ENCODE measurements at regions not wholly inside any gene's neighbourhood (a gene's known extent, or its start where the extent isn't known, plus 50 kb on each side); places are given as distances from the start of the nearest gene placed in this dataset.

GRCh38 chr5:39631958-39632357, 207.2 kb upstream of the DAB2 start:
- H3K9me3 ChIP-seq (ENCODE audit: control insufficient read depth, low read length), result no peaks in the 10 kb centered on the region

GRCh38 chr5:39629946-39630345, 205.2 kb upstream of the DAB2 start:
- no peak overlapping the region for H2AFZ ChIP-seq
- no peaks in the 10 kb centered on the region for H3K4me1 ChIP-seq
- TF ChIP-seq CTCF (IDR thresholded peaks at IDR 0.05), result no peak
- H3K27ac ChIP-seq, result no peak overlapping the region
- H3K9me3 ChIP-seq (ENCODE audit: control insufficient read depth, low read length), result no peaks in the 10 kb centered on the region
- H3K4me3 ChIP-seq (ENCODE audit: low read depth, low read length), result no peak overlapping the region
- peaks cover 2% of the 10 kb centered on the region for H3K36me3 ChIP-seq (ENCODE audit: control insufficient read depth, insufficient read depth, low read length)
- H3K9ac ChIP-seq, result no peak overlapping the region
- no peak overlapping the region for H3K4me2 ChIP-seq (ENCODE audit: low read length)
- H3K27me3 ChIP-seq (ENCODE audit: control insufficient read depth, insufficient read depth, low read length), result no peaks in the 10 kb centered on the region
- no peaks in the 10 kb centered on the region for H3K79me2 ChIP-seq

More at GRCh38 chr5:39631958-39632357, 207.2 kb upstream of the DAB2 start:
- H3K36me3 ChIP-seq (ENCODE audit: control insufficient read depth, insufficient read depth, low read length), result peaks cover 2% of the 10 kb centered on the region
- TF ChIP-seq CTCF (IDR thresholded peaks at IDR 0.05), result no peak
- H3K79me2 ChIP-seq, result no peaks in the 10 kb centered on the region
- H2AFZ ChIP-seq, result no peak overlapping the region
- no peaks in the 10 kb centered on the region for H3K4me1 ChIP-seq
- H3K27me3 ChIP-seq (ENCODE audit: control insufficient read depth, insufficient read depth, low read length), result no peaks in the 10 kb centered on the region
- H3K4me2 ChIP-seq (ENCODE audit: low read length), result no peak overlapping the region
- no peak overlapping the region for H3K9ac ChIP-seq
- no peak overlapping the region for H3K27ac ChIP-seq
- H3K4me3 ChIP-seq (ENCODE audit: low read depth, low read length), result no peak overlapping the region

- H3K9me3 ChIP-seq (ENCODE audit: control insufficient read depth, low read length), result no peaks in the 10 kb centered on the region
- peaks cover 2% of the 10 kb centered on the region for H3K36me3 ChIP-seq (ENCODE audit: control insufficient read depth, insufficient read depth, low read length)
- H3K4me1 ChIP-seq, result no peaks in the 10 kb centered on the region
- no peak overlapping the region for H3K27ac ChIP-seq
- H3K27me3 ChIP-seq (ENCODE audit: control insufficient read depth, insufficient read depth, low read length), result no peaks in the 10 kb centered on the region
- no peak overlapping the region for H3K4me2 ChIP-seq (ENCODE audit: low read length)
- no peak for TF ChIP-seq CTCF (IDR thresholded peaks at IDR 0.05)
- H2AFZ ChIP-seq, result no peak overlapping the region
- no peaks in the 10 kb centered on the region for H3K79me2 ChIP-seq
- H3K4me3 ChIP-seq (ENCODE audit: low read depth, low read length), result no peak overlapping the region
- H3K9ac ChIP-seq, result no peak overlapping the region
Observed at GRCh38 chr5:39628348-39628747, 203.6 kb upstream of the DAB2 start.

- no peaks in the 10 kb centered on the region for H3K9me3 ChIP-seq (ENCODE audit: control insufficient read depth, low read length)
- TF ChIP-seq CTCF (IDR thresholded peaks at IDR 0.05), result no peak
- H3K4me3 ChIP-seq (ENCODE audit: low read depth, low read length), result no peak overlapping the region
- no peak overlapping the region for H3K4me2 ChIP-seq (ENCODE audit: low read length)
- no peaks in the 10 kb centered on the region for H3K27me3 ChIP-seq (ENCODE audit: control insufficient read depth, insufficient read depth, low read length)
- no peaks in the 10 kb centered on the region for H3K79me2 ChIP-seq
- no peak overlapping the region for H3K9ac ChIP-seq
- H3K36me3 ChIP-seq (ENCODE audit: control insufficient read depth, insufficient read depth, low read length), result no peaks in the 10 kb centered on the region
- H2AFZ ChIP-seq, result no peak overlapping the region
- H3K4me1 ChIP-seq, result no peaks in the 10 kb centered on the region
- H3K27ac ChIP-seq, result no peak overlapping the region
Observed at GRCh38 chr5:39624890-39625289, 200.1 kb upstream of the DAB2 start.

GRCh38 chr5:39624268-39624886, 199.6 kb upstream of the DAB2 start:
- Histone ChIP-seq H3K79me2 (no peaks in the 10 kb centered on the region), H3K27me3 (ENCODE audit: control insufficient read depth, insufficient read depth, low read length) (no peaks in the 10 kb centered on the region), H3K9ac (no peak overlapping the region), H3K4me2 (ENCODE audit: low read length) (no peak overlapping the region), H2AFZ (no peak overlapping the region), H3K27ac (no peak overlapping the region), H3K9me3 (ENCODE audit: control insufficient read depth, low read length) (no peaks in the 10 kb centered on the region), H3K36me3 (ENCODE audit: control insufficient read depth, insufficient read depth, low read length) (no peaks in the 10 kb centered on the region), H3K4me3 (ENCODE audit: low read depth, low read length) (no peak overlapping the region), H3K4me1 (no peaks in the 10 kb centered on the region)
- TF ChIP-seq CTCF (IDR thresholded peaks at IDR 0.05), result no peak
